Mesenchymal stem cell (in vitro differentiated cells and primary cell): ENCODE measurements at regions not wholly inside any gene's neighbourhood (a gene's known extent, or its start where the extent isn't known, plus 50 kb on each side); places are given as distances from the start of the nearest gene placed in this dataset.

Experiments
- DNase-seq: peaks from one replicate; pipeline ENCODE4 v3.0.0-alpha.2; 2013
- H2AFZ ChIP-seq: one replicate; pipeline ENCODE4 v1.6.1; 2013; ENCODE audit warnings: low read depth, mild to moderate bottlenecking, control low read depth, inconsistent platforms, low read length, moderate library complexity
- H2AK5ac ChIP-seq: 2 replicates; pipeline ENCODE4 v1.6.1; 2013; ENCODE audit warnings: low read length, moderate library complexity, mild to moderate bottlenecking, inconsistent platforms; ENCODE audit not compliant: severe bottlenecking
- H2BK120ac ChIP-seq: one replicate; pipeline ENCODE4 v1.6.1; 2013; ENCODE audit warnings: low read depth, mild to moderate bottlenecking, inconsistent platforms, low read length, moderate library complexity
- H2BK12ac ChIP-seq, 2 experiments: one replicate each; pipeline ENCODE4 v1.6.1; 2013; ENCODE audit warnings: inconsistent platforms in 2 of 2, low read length in 2 of 2, mild to moderate bottlenecking in 2 of 2, moderate library complexity in 2 of 2, control low read depth in 1 of 2
- H2BK15ac ChIP-seq: one replicate; pipeline ENCODE4 v1.6.1; 2013; ENCODE audit warnings: mild to moderate bottlenecking, low read depth, inconsistent platforms; ENCODE audit not compliant: poor library complexity, severe bottlenecking
- H2BK5ac ChIP-seq: 2 replicates; pipeline ENCODE4 v1.6.1; 2013; ENCODE audit warnings: low read depth, mild to moderate bottlenecking, low read length, control low read depth, inconsistent platforms; ENCODE audit not compliant: poor library complexity, severe bottlenecking
- H3K14ac ChIP-seq, 2 experiments: one replicate each; pipeline ENCODE4 v1.6.1; 2013; ENCODE audit warnings: inconsistent platforms in 2 of 2, low read length in 2 of 2, control low read depth in 1 of 2, mild to moderate bottlenecking in 1 of 2, moderate library complexity in 1 of 2
- H3K18ac ChIP-seq, 2 experiments: one replicate each; pipeline ENCODE4 v1.6.1; 2013; ENCODE audit warnings: inconsistent platforms in 2 of 2, low read length in 2 of 2, control low read depth in 1 of 2, low read depth in 1 of 2, mild to moderate bottlenecking in 1 of 2
- H3K23ac ChIP-seq, 2 experiments: one replicate each; pipeline ENCODE4 v1.6.1; 2013; ENCODE audit warnings: inconsistent platforms in 2 of 2, low read length in 2 of 2, mild to moderate bottlenecking in 2 of 2, moderate library complexity in 2 of 2, control low read depth in 1 of 2
- H3K27ac ChIP-seq: 2 replicates; pipeline ENCODE4 v1.5.1; 2013; ENCODE audit warnings: mild to moderate bottlenecking, moderate library complexity, low read length, control low read depth, inconsistent platforms; ENCODE audit not compliant: poor library complexity, severe bottlenecking
- H3K27me3 ChIP-seq, 2 experiments: 2 replicates each; pipeline versions ENCODE4 v1.6.1 to v1.7.0; 2013; ENCODE audit warnings: low read length in 2 of 2, mild to moderate bottlenecking in 2 of 2, moderate library complexity in 2 of 2, control low read depth in 1 of 2, inconsistent platforms in 1 of 2; ENCODE audit not compliant: control insufficient read depth in 1 of 2, insufficient read depth in 1 of 2
- H3K36me3 ChIP-seq, 2 experiments: 2 replicates each; pipeline versions ENCODE4 v1.6.1 to v1.7.0; 2013; ENCODE audit warnings: low read length in 2 of 2, control low read depth in 1 of 2, inconsistent platforms in 1 of 2, low read depth in 1 of 2, mild to moderate bottlenecking in 1 of 2; ENCODE audit not compliant: insufficient read depth in 2 of 2, control insufficient read depth in 1 of 2
- H3K4ac ChIP-seq, 2 experiments: one replicate each; pipeline ENCODE4 v1.6.1; 2013; ENCODE audit warnings: inconsistent platforms in 2 of 2, low read length in 2 of 2, mild to moderate bottlenecking in 2 of 2, moderate library complexity in 2 of 2, control low read depth in 1 of 2, low read depth in 1 of 2
- H3K4me1 ChIP-seq: 2 replicates; pipeline ENCODE4 v1.6.1; 2013; ENCODE audit warnings: low read depth, low read length, control low read depth; ENCODE audit not compliant: control insufficient read depth, insufficient read depth
- H3K4me2 ChIP-seq: 2 replicates; pipeline ENCODE4 v1.6.1; 2013; ENCODE audit warnings: low read length, mild to moderate bottlenecking, inconsistent platforms; ENCODE audit not compliant: poor library complexity, severe bottlenecking
- H3K4me3 ChIP-seq, 2 experiments: 2 replicates each; pipeline versions ENCODE4 v1.5.1 to v1.7.0; 2013; ENCODE audit warnings: low read length in 2 of 2, mild to moderate bottlenecking in 2 of 2, control low read depth in 1 of 2, low read depth in 1 of 2; ENCODE audit not compliant: insufficient read depth in 1 of 2
- H3K79me1 ChIP-seq: replicated peaks from 2 replicates; pipeline ENCODE4 v1.6.1; 2013; ENCODE audit warnings: mild to moderate bottlenecking, control low read depth, low read length, inconsistent platforms; ENCODE audit not compliant: poor library complexity, severe bottlenecking
- H3K9ac ChIP-seq: 2 replicates; pipeline ENCODE4 v1.7.0; 2013; ENCODE audit warnings: mild to moderate bottlenecking, low read length, moderate library complexity
- H3K9me3 ChIP-seq: 2 replicates; pipeline ENCODE4 v1.7.0; 2013; ENCODE audit warnings: mild to moderate bottlenecking, low read length; ENCODE audit not compliant: control insufficient read depth
- H4K8ac ChIP-seq: one replicate; pipeline ENCODE4 v1.6.1; 2013; ENCODE audit warnings: inconsistent platforms, mild to moderate bottlenecking, low read length, moderate library complexity
- H4K91ac ChIP-seq: one replicate; pipeline ENCODE4 v1.6.1; 2013; ENCODE audit warnings: mild to moderate bottlenecking, low read length, inconsistent platforms
- WGBS: methylation state at CpG from one replicate; pipeline ENCODE4 v1.1.7; 2013; ENCODE audit warnings: mixed read lengths; 5-methylcytosine and 5-hydroxymethylcytosine counted together

DNA sequence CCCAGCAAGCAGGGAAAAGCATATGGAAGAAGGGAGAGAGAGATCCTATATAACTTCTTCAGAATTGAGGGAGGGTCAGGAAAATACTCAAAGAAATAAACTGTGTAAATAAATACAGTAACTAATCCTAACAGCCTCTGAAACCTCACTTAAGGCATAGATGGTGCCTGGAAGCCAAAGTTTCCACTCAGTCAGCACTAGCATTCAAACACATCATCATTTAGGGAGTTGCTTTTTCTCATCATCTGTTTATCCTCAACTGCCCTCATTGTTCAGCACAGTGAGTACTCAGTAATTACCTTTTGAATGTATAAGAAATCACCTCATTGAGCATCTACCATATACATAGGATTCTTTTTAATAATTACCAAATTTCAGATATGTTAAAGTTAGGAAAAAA, 262.9 kb downstream of the C1D start:
- Histone ChIP-seq H3K27me3 (no peaks in the 10 kb centered on the region), H3K36me3 (no peaks in the 10 kb centered on the region), H2BK15ac (no peak overlapping the region), H3K23ac (no peak overlapping the region), H4K91ac (no peak overlapping the region), H3K9ac (no peak overlapping the region), H2BK5ac (no peak overlapping the region), H3K14ac (no peak overlapping the region), H2AK5ac (no peak overlapping the region), H2BK12ac (no peak overlapping the region), H2AFZ (no peak overlapping the region), H3K4me3 (no peak overlapping the region), H3K18ac (no peak overlapping the region), H2BK120ac (no peak overlapping the region), H3K9me3 (no peaks in the 10 kb centered on the region), H3K27ac (no peak overlapping the region), H3K4me2 (no peak overlapping the region), H4K8ac (no peak overlapping the region), H3K79me1 (no peaks in the 10 kb centered on the region), H3K4me1 (peaks cover 2% of the 10 kb centered on the region), H3K4ac (no peak overlapping the region)
- no peak for DNase-seq

DNA sequence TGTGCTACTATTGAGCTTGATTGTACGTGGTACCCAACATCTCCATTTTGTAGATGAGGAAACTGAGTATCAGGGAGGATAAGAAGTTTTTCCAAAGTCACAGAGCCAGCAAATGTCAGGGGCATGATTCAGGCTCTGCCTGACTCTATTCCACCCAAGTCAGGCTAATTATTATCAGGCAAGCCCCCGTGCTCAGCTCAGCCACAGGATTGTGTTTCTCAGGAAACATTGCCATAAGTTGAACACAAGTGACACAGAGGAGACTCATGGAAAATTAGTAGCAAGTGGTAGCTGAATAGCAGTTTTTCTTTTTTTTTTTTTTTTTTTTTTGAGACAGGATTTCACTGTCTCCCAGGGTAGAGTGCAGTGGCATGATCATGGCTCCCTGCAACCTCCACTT, 260.5 kb downstream of the C1D start:
- Histone ChIP-seq H3K4me3 (no peak overlapping the region), H3K4ac (no peak overlapping the region), H2BK5ac (no peak overlapping the region), H2AK5ac (no peak overlapping the region), H3K36me3 (no peaks in the 10 kb centered on the region), H2BK15ac (no peak overlapping the region), H2BK120ac (no peak overlapping the region), H3K14ac (no peak overlapping the region), H4K91ac (no peak overlapping the region), H3K18ac (peak overlapping the region in 1 of 2 experiments; percentile 49), H3K23ac (no peak overlapping the region), H3K9me3 (peaks cover 6% of the 10 kb centered on the region), H2BK12ac (no peak overlapping the region), H2AFZ (no peak overlapping the region), H3K4me1 (peaks cover 2% of the 10 kb centered on the region), H3K27ac (no peak overlapping the region), H3K4me2 (no peak overlapping the region), H3K79me1 (no peaks in the 10 kb centered on the region), H3K27me3 (no peaks in the 10 kb centered on the region), H3K9ac (no peak overlapping the region), H4K8ac (no peak overlapping the region)
- DNase-seq = no peak
- WGBS = 68% methylated on average over 2 of the region's 2 CpGs

DNA sequence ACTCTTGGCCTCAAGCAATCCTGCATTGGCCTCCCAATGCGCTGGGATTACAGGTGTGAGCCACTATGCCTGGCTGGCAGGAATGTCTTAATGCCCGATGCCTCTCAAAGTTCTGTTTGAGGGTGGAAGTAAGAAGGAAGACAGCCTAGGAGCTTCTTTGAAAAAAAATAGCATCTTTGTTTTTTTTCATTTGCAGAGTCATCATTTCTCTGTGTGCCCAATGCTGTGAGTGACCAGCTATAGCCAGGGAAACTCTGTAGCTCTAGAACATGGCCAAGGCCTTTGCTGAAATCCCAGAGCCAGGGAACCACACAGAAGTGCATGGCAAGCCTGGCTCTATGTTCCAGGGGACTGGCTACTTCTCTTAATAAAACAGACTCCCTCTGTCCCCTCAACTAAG, 260.0 kb downstream of the C1D start:
- DNase-seq = no peak
- no peak overlapping the region for H3K18ac ChIP-seq
- H2BK12ac ChIP-seq = no peak overlapping the region
- no peak overlapping the region for H3K9ac ChIP-seq
- no peaks in the 10 kb centered on the region for H3K36me3 ChIP-seq
- no peak overlapping the region for H2BK120ac ChIP-seq
- no peak overlapping the region for H3K4ac ChIP-seq
- 73% methylated on average over 2 of the region's 2 CpGs for WGBS
- H3K23ac ChIP-seq = no peak overlapping the region
- H3K4me2 ChIP-seq = no peak overlapping the region
- no peaks in the 10 kb centered on the region for H3K79me1 ChIP-seq
- H4K91ac ChIP-seq = no peak overlapping the region
- no peak overlapping the region for H4K8ac ChIP-seq
- no peak overlapping the region for H3K4me3 ChIP-seq
- peaks cover 11% of the 10 kb centered on the region for H3K9me3 ChIP-seq
- no peak overlapping the region for H3K27ac ChIP-seq
- H2BK5ac ChIP-seq = no peak overlapping the region
- H2AFZ ChIP-seq = no peak overlapping the region
- H2BK15ac ChIP-seq = no peak overlapping the region
- H2AK5ac ChIP-seq = no peak overlapping the region
- H3K4me1 ChIP-seq = peaks cover 2% of the 10 kb centered on the region
- no peak overlapping the region for H3K14ac ChIP-seq
- no peaks in the 10 kb centered on the region for H3K27me3 ChIP-seq

DNA sequence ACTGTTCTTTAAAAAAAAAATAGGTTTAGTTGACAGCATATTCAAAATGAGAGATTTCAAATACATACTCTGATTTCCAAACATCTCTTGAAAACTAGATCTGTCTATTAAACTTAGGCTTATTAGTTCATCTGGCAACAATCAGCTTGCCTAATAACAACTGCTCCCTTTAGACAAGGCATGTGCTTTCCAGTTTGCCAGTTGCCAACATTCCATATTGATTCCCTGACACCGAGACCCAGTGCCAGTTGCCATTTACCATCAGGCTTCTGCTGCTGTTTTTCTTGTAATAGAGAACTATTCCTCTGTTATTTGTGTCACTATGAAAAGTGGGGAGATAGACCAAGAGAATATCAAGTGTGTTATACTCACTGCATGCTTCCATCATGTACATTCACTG, 256.0 kb downstream of the C1D start:
- DNase-seq = no peak
- no peak overlapping the region for H2BK5ac ChIP-seq
- H2BK15ac ChIP-seq = no peak overlapping the region
- H3K4ac ChIP-seq = no peak overlapping the region
- no peak overlapping the region for H3K27ac ChIP-seq
- no peak overlapping the region for H4K91ac ChIP-seq
- no peak overlapping the region for H3K23ac ChIP-seq
- H3K9ac ChIP-seq = no peak overlapping the region
- H3K14ac ChIP-seq = no peak overlapping the region
- no peak overlapping the region for H3K4me2 ChIP-seq
- H3K4me3 ChIP-seq = no peak overlapping the region
- H2AFZ ChIP-seq = no peak overlapping the region
- no peak overlapping the region for H2AK5ac ChIP-seq
- H3K18ac ChIP-seq = no peak overlapping the region
- no peaks in the 10 kb centered on the region for H3K27me3 ChIP-seq
- no peaks in the 10 kb centered on the region for H3K36me3 ChIP-seq
- no peak overlapping the region for H4K8ac ChIP-seq
- 100% methylated on average over 1 of the region's 1 CpG for WGBS
- H2BK120ac ChIP-seq = no peak overlapping the region
- peaks cover 2% of the 10 kb centered on the region for H3K4me1 ChIP-seq
- H2BK12ac ChIP-seq = no peak overlapping the region
- H3K79me1 ChIP-seq = no peaks in the 10 kb centered on the region
- H3K9me3 ChIP-seq = peaks cover 26% of the 10 kb centered on the region
